Hematopoietic multipotent progenitor cell treated with erythropoietin and hydrocortisone succinate and interleukin-3 and kit ligand, for 6 days (in vitro differentiated cells): ENCODE measurements at regions not wholly inside any gene's neighbourhood (a gene's known extent, or its start where the extent isn't known, plus 50 kb on each side); places are given as distances from the start of the nearest gene placed in this dataset.

Experiments
- DNase-seq: peaks from one replicate; pipeline ENCODE4 v3.0.0-alpha.2; 2015

DNA sequence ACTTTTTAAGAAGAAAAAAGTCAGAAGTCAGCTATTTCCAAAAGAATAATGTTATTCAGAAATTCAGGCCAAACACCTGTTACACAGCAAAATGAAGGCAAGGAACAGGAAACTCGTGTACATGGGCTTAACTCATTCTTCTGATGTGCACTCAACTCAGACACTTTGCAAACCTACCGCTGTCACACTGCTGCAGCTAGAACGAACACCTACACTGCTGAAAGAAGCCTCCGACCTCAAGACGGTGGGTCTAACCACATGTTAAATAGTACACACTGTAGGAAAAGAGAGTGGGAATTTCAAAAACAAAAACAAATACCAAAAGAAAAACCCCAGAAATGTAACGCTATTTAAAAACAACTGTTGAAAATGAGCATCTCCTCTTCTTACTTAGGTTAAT, 384.5 kb downstream of the IRX1 start:
- DNase-seq: no peak

DNA sequence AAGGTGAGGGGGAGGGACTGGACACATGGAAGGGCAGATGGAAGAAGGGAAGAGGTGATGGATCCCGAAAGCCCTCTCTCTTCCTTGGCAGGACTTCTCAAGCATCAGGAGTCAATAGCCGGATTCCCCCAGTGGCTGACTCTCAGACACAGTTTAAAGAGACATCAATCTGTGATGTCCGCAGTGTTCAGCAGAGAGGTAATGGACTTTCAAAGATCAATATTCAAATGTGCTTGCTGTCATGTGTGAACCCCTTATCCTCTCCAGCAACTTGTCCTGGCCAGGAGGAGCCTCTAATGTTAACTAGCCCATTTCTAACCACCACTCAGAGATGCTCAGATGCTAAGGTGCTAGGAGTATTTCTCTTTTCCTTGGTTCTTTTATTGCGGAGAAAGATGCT, 392.2 kb downstream of the IRX1 start:
- no peak for DNase-seq

DNA sequence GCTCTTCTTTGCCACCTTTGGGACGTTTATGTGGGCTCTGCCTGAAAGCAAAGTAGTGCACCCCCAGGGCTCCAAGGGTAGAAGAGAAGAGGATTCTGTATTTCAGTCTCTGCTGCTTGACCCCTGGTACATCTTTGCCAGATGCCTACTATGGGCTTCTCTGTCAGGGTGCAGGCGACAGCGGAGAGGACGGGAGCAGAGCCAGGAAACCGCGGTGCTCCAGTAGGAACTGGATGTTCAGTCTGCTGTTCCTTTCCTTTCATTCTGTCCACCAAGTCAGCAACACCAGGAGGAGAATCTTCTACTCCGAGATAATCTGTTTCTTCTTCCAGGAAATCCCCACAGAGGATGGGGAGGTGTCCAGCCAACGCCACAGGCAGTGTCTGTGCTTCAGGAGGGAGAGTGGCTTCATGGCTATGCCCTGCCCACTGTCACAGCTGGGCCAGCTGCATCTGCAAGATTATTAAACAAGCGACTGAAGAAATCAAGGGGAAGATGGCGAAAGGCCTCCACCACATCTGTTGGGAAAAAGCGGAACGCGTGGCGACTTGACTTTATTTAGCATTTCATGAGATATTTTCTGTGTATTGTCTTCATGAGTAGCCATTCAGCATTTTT, 398.3 kb downstream of the IRX1 start:
- peak; percentile 23 for DNase-seq

DNA sequence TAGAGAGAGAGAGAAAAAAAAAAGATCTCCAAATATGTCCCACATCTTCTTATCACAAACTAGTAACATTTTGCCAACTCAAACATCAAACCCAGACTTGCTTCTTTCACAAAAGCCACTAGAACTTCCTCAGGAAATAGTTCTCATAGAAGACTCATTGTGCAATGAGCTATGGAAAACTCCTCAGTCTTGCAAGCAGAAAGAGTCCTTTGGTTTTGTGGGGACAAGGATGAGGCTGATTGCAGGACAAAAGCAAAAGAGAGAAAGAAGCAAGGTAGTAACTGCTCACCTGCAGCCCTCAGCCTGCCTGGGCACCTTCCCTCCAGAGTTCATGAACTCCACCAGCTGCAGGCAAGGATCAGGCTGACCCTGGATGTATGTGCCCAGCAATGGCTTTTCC, 399.0 kb downstream of the IRX1 start:
- peak; percentile 2 for DNase-seq

DNA sequence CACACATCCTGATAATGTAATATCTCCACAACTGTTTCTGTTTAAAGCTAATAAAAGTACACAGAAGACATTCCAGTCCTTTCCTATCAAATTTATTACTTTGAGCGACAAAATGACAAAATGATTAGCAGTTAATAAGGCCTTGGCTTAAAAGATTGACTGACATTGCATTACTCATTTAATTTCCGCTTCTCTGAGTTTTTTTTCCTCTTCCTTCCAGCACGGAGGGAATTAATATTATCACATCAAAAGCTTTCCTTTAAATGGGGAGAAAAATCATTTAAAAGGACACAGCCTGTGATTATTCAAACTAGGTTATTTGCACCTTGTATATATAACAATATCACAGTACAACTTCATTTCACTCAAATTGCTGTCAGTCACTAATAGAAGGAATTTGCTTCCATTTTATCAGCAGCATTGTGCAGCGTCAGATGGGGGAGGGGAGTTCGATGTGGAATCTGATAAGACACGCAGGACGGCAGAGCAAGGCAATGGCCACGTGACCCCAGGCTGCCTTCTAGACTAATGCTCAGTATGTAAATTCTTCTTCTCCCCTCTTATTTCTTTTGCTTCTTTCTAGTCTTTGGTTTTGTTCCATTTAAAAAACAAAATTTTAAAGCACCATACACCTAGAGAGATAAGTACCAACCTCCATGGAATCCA, 400.5 kb downstream of the IRX1 start:
- DNase-seq: peak; percentile 48

DNA sequence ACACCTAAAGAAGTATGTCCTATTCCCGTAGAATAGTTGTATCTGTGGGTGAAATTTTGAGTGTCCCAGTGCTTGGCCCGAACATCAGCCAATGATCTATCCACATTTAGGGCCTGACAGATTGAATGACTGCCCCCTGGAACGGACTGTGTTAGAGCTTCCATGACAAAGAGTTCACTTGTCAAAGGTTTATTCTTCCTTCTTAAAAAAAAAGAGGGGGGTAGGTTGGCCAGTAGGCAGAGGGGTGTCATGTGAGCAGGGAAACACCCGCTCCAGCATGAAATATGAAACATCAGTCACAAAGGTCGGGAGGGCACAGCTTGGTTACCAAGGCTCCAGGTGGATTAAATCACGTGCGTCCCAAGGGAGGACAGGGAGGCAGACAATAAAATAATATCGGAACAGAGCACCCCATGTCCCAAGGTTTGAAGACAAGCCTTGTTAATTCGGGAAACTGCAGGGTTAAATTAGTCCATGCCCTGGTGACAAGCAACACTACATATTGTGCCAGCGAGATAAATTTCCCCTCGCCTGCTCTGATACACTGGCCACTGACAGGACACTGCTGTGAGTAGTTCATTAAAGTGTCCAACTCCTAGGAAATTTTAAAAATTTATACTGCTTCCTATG, 401.2 kb downstream of the IRX1 start:
- DNase-seq: no peak

DNA sequence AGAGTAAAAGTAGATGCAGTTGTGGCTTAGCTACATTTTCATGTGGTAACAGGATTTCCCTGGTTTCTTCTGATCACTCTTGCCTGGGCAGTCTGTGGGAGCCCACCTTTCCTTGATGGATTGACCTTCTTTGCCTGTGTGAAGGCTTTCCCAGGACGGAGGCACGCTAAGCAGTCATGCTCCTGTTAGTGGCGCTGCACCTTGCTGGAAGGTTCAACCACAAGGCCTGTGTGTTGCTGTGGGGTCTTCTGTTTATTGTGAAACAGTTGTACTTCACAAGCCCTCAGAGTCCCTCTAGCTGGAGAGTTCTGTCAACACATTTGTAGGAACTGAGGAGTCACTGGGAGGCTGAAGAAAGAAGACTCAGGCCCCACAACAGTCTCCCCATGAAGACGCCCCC, 402.0 kb downstream of the IRX1 start:
- DNase-seq: no peak

DNA sequence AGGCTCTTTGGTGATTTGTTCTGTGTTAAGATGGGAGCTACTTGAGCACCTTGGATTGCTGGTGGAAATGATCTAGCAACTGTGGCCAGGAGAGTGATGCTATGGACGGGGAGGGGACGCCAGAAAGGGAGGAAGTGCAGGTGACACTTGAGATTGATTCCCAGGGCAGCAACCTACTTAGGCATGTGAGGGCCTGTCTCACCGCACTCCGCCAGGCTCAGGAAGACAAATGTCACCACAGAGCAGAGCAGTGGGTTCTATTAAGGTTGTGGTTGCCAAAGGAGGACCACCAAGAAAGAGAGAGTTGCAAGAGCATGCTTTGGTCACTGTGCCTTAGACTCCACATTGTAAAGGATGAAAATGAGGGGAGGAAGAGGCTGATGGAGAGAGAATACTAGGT, 404.3 kb downstream of the IRX1 start:
- no peak for DNase-seq

DNA sequence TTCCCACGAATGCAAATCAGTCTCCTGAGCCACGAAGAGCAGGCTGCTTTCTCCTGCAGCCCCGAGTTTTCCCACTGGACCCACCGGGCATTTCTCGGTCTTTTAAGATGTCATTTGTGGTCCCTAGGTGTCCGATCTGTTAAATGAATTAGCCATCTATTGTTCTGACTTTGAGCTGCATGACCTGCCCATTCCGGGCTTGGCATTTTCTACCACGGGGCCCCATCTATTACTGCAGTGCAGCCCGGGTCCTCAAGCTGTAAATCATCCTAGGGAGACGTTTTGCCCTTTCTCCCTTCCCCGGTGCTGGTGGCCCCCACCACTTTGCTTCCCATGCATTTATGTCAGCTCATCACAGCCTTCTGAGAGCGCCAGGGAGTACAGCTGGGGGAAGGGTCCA, 405.4 kb downstream of the IRX1 start:
- DNase-seq: no peak

DNA sequence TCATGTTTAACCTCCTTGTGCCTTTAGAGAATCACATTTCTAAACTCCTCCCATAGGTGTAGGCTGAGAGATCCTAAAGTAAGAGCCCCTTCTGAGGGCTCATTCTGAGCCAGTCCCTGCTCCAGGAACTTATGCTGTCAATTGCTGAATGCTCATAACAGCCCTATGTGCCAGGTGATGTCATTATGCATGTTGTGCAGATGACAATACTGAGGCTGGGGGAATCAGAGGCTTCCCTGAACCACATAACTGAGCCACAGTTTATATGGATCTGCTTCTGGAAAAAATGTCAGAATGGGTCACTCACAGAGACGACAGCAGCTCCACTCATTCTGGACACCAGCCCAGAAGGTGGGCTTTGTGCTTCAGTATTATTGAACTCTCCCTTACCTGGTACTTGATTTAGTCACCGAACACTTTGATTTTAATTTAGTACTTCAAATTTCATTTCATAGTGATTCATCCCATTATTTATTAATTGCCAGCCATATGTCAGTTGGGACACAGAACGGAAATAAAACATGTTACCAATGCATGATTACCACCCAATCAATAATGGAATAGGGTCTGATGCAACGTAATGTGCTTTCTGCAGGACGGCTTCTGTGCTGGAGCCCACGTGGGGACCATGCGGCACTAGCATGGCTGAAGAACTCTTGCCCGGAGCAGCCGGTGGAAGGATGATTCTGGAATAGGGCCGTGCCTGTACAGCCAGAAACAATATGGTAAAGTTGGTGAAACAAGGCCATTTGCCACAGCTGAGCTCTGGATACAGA, 406.3 kb downstream of the IRX1 start:
- DNase-seq: no peak

DNA sequence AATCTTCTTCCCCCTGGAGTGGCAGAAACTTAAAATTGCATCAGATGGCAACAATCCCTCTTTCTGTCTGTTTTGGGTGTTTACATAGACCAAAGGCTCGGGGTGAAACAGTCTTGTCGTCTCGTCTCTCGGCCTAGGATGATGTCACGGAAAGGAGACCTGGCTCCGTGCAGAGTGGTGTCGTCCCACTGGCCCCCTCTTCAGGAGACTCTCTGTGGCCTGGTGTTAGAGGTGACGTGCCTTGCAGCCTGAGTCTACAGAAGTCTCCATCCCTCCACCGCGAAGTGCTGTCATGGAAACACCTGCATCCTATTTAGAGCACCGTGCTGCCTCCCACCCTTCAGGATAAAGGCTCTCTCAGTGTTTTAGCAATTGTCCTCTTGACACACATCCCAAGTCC, 409.7 kb downstream of the IRX1 start:
- DNase-seq: no peak

DNA sequence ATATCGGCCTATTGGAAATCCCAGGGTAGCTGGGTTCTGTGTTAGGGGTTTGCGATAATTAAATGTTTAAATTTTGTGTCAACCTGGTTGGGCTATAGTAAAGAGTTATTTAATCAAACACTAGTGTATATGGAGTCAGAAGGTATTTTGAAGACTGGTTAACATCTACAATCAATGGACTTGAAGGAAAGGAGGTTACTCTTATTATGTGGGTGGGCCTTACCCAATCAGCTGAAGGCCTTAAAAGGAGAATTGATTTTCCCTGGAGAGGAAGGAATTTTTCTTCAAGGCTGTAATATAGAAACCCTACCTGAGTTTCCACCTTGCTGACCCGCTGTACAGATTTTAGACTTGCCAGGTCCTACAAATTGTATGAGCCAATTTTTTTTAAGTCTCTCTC, 411.4 kb downstream of the IRX1 start:
- DNase-seq: no peak

DNA sequence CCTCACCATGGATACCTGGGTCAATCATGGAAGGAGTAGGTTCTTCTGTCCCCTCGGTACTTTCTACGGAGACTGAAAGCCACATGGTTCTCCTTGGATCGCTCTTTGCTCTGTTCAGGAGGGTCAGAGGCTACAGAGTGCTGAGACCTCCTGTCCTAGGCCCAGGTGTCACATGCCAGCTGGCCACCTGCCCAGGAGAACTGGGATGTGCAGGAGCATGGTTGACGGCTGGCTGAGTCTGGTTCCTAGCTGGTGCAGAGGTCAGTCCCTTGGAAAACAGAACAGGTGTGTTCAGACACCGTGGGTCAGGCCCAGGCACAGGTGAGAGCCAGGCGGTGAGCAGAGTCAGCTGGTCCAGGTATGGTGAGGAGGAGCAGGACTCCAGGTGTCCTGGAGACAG, 416.3 kb downstream of the IRX1 start:
- DNase-seq: no peak

DNA sequence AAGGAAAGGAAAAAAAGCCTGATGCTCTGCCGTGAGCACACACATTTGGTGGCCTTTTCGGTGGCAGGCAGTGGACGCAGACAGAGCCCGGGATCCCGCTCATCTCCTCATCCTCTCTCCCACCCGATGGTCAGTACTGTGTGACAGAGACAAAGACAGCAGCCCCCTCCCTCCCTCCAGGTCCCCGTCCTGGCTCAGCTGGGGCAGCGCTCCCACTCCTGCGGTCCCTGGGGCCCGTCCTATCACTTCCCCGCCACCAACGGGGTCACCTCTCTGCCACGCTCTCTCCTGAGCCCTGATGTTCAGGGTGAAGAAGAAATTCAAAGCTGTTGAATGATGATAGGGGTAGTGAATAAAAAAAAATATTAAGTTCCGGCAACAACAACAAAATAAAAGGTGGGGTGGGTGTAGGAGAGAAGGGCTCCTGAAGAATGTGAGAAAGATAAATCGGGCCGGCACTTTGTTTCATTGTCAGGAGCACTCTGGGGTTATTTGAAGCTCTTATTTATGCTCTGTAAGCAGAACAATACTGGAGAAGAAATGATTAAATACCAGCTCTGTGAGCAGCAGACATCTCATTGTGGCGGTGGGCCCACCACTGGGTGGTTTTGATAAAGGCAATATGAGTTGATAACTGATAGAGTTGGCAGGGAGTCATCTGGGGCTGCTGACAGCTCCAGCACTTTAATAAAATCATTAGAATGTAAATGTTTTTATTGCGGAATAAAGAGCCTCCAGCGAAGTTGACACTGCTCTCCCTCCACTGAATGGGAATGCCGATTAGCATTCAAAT, 417.7 kb downstream of the IRX1 start:
- DNase-seq: peak; percentile 24

DNA sequence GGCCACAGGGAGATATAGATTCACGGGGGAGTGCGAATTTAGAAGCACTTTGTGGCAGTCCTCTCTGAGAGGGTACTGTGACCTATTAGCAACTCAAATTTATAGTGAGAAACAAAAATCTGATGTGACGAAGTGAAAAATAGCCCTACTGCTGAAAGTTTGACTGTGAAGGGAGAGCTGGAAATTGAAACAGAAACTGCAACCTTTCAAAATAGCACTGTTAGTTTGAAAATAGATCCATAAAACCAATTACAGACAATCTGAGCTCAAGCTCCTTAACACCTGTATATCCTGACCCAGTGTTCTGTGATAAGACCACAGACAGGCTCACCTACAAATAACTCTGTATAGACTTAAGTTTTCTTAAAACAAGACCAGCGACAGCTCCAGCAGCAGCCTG, 420.1 kb downstream of the IRX1 start:
- no peak for DNase-seq

DNA sequence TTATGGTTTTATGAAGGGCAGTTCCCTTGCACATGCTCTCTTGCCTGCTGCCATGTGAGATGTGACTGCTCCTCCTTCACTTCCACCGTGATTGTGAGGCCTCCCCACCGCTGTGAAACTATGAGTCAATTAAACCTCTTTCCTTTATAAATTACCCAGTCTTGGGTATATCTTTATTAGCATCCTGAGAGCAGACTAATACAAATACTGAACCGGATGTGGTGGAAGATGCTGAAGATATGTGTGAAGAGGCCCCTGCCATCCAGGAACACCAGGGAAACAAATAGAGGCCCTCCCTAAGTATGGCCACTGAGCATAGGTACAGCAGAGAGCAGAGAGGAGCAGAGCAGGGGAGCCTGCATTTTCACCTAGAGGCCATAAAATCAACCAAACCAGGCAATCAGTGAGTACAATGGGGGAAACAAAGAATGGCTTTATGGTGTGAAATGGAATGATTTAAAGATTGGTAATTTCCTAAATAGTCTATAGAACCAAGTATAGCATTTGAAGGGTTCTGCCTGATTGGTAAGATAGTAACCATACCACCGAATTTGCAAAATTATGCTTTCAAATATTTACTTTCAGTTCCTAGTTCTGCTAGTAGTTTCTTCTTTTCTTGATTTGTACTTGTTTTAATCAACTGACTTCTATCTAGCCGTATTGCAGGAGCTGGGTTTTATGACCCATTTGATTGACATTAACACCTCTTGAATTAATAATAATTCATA, 421.6 kb downstream of the IRX1 start:
- DNase-seq: no peak

DNA sequence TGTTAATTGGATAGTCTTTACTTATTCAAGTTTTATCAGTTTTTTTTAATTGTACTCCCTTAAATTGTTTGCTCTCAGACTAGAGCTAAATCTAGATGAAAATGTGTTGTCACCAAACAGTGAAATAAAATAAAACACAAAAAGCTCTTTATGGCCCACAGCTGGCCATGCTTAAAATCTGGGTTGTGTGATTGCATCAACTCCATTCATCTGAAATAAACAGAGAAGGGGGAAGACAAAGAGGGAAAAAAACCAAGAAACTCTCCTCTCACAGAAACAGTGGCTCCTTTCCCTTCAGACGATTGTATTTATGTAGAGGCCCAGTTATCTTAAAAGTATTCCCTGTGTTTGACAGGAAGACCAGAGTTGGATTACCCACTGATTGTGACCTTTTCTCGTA, 422.4 kb downstream of the IRX1 start:
- DNase-seq: no peak

DNA sequence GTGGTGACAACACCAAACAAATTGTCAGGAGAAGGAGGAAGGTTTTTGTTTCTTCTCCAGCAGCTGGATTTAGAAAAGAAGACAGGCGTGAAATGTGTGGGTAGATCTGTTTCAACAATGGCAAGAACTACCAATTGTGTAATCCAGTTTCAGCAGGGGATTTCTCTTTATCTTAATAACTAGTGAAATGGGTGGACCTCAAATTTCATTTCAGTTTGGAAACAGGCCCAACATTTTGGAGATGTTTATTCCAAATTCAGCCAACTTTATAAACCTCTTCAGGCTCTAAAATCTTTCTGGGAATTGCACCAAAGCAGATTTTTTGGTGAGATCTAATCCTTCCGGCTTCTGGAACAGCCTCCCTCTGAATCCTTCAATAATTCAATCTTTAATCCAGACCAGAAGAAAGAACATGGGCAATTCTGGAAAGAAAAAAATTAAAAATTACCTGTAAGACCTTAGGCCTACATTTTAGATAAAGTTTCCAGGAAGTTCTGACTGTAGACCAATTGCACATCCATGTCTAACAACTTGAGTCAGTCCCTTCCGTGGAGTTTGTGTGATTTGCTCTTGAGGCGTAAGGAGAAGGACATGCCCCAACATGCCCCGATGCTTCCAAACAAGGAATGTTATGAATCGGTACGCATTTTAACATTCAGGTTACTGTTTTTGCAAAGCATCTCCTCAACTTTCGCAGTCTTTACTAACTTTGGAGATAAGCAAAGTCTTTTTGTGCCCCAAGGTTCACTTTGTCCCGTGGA, 423.6 kb downstream of the IRX1 start:
- DNase-seq: no peak

DNA sequence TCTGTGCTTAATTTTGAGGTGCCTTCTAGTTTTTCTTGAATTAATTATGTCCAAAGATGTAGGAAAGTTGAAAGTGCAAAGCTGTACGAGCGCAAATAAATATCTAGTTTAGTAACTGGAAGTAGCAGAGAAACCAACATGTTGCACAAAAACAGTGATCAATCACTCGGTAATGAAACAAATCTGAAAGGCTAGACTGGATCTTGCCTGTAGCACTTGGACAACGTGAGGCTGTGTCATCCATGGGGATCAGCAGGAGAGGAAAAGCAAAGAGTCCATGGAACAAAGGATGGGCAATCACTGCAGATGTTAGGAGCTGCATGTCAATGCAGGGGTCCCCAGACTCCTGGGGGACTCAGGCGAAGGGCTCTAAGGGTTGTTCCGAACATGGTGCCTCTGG, 424.2 kb downstream of the IRX1 start:
- DNase-seq: no peak

DNA sequence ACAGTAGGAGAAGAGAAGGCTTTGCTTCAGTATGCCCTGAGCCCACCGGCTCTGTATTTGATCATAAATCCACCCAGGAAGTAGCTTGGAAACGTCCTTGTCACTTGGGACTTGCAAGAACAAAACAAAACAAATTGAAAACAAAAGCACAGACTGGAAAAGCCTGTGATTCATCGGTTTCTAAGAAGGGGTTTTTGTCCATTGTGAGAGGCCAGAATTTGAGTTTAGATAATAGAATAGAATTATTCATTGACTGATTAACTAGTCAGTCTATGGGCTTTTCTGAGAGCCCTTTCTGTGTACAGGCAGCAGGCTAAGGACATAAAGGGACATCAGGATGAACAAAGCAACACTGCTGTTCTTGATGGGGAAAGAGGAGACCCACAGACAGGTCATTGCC, 424.8 kb downstream of the IRX1 start:
- no peak for DNase-seq

DNA sequence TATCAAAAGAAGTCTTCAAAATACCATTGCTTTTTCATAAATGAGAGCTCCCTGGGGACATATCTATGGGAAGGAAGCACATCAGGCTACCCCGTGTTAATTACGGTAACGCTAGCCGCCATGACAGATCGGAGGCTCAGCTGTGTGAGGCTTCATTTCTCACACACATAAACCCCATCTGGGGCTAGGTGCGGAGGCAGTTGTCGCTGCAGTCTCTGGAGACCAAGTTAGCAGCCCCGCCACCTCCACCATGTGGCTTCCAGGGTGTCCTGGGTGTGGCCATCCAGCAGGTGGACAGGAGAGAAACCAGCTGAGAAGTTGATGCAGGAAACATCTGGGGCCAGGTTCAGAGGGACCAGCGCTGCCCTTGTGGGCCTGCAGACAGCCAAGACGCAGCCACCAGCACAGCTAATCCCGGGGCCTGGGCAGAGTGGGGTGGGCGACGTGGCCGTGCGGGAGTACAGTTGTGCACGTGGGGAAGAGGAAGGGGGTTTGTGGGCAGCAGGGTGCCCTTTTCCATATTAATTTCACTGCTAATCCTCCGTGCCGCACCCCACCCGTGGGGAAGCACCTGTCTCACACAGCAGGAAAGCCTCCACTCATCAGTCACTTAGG, 426.5 kb downstream of the IRX1 start:
- no peak for DNase-seq
